HEK293 (cell line): ENCODE measurements at regions not wholly inside any gene's neighbourhood (a gene's known extent, or its start where the extent isn't known, plus 50 kb on each side); places are given as distances from the start of the nearest gene placed in this dataset.

Source experiments
- CTCF ChIA-PET: fragments of 350-600 bp; formaldehyde crosslinking; extraction: SDS; loops from one replicate; lab custom pipeline; 2021; ENCODE audit warnings: antibody characterized with exemption; lab: Yijun Ruan, JAX
- POLR2A ChIA-PET: fragments of 300-600 bp; formaldehyde crosslinking; extraction: SDS; loops from one replicate; lab custom pipeline; 2020; ENCODE audit warnings: antibody characterized with exemption, inconsistent platforms; lab: Yijun Ruan, JAX
- H3K27ac ChIP-seq: fragments of 200-500 bp; sonication (Bioruptor generic); 2 replicates; pipeline ENCODE4 v1.5.1; 2014; ENCODE audit warnings: low read depth, low read length, control low read depth, inconsistent platforms; ENCODE audit errors: extremely low read depth
- H3K36me3 ChIP-seq, 2 experiments: fragments of 200-500 bp in 1 of 2; sonication (Bioruptor generic) in 1 of 2; 1 replicate in 1 of 2; 2 replicates in 1 of 2; pipeline ENCODE4 v1.5.1; 2014 to 2017; ENCODE audit warnings: inconsistent platforms in 2 of 2, low read length in 2 of 2; ENCODE audit not compliant: control insufficient read depth in 2 of 2, insufficient read depth in 1 of 2
- H3K4me1 ChIP-seq: fragments of 200-500 bp; sonication (Bioruptor generic); 2 replicates; pipeline ENCODE4 v1.5.1; 2014; ENCODE audit warnings: mild to moderate bottlenecking, low read length, inconsistent platforms; ENCODE audit not compliant: control insufficient read depth, insufficient read depth
- H3K4me3 ChIP-seq: 2 replicates; pipeline ENCODE4 v1.5.1; 2011; ENCODE audit warnings: low read depth, mild to moderate bottlenecking, control low read depth, low read length, moderate library complexity
- H3K9me3 ChIP-seq: fragments of 200-500 bp; sonication (Bioruptor generic); 2 replicates; pipeline ENCODE4 v1.5.1; 2014; ENCODE audit warnings: low read depth, low read length, inconsistent platforms; ENCODE audit not compliant: control insufficient read depth, insufficient read depth
- ELK4 ChIP-seq: IDR thresholded peaks from 2 replicates; pipeline ENCODE4 v1.6.1; 2011; ENCODE audit warnings: mild to moderate bottlenecking, low read depth, low read length, borderline replicate concordance
- HOXA7 ChIP-seq: sonication (generic); formaldehyde crosslinking; IDR thresholded peaks from 2 replicates; pipeline ENCODE4 v1.8.1; 2022; ENCODE audit warnings: missing genetic modification reagents, borderline replicate concordance
- KLF17 ChIP-seq: fragments of 450-650 bp; formaldehyde crosslinking; IDR thresholded peaks from 2 replicates; pipeline ENCODE4 v1.5.1; 2016; ENCODE audit warnings: missing biosample characterization, missing genetic modification characterization
- OSR2 ChIP-seq: fragments of 450-650 bp; formaldehyde crosslinking; IDR thresholded peaks from 2 replicates; pipeline ENCODE4 v1.5.1; 2016; ENCODE audit warnings: missing biosample characterization, missing genetic modification characterization
- OVOL3 ChIP-seq: fragments of 450-650 bp; formaldehyde crosslinking; IDR thresholded peaks from 2 replicates; pipeline ENCODE4 v1.5.1; 2016; ENCODE audit warnings: missing biosample characterization, missing genetic modification characterization
- TRIM28 ChIP-seq: IDR thresholded peaks from 2 replicates; pipeline ENCODE4 v1.6.1; 2011; ENCODE audit warnings: low read length, control low read depth, borderline replicate concordance
- WT1 ChIP-seq: fragments of 450-650 bp; formaldehyde crosslinking; IDR thresholded peaks from 2 replicates; pipeline ENCODE4 v1.5.1; 2016; ENCODE audit warnings: missing biosample characterization, missing genetic modification characterization
- ZBTB21 ChIP-seq: fragments of 450-650 bp; formaldehyde crosslinking; IDR thresholded peaks from 2 replicates; pipeline ENCODE4 v1.5.1; 2017; ENCODE audit warnings: missing biosample characterization, missing genetic modification characterization
- ZBTB44 ChIP-seq: fragments of 450-650 bp; IDR thresholded peaks from 2 replicates; pipeline ENCODE4 v1.5.1; 2018; ENCODE audit warnings: missing biosample characterization, mild to moderate bottlenecking, missing genetic modification characterization
- ZFHX2 ChIP-seq: fragments of 450-650 bp; formaldehyde crosslinking; conservative IDR thresholded peaks from 2 replicates; pipeline ENCODE4 v1.5.1; 2016; ENCODE audit warnings: missing biosample characterization, missing genetic modification characterization
- ZFP41 ChIP-seq: fragments of 450-650 bp; formaldehyde crosslinking; IDR thresholded peaks from 2 replicates; pipeline ENCODE4 v1.5.1; 2016; ENCODE audit warnings: missing biosample characterization, missing genetic modification characterization, borderline replicate concordance
- ZNF133 ChIP-seq: fragments of 450-650 bp; formaldehyde crosslinking; IDR thresholded peaks from 2 replicates; pipeline ENCODE4 v1.5.1; 2016; ENCODE audit warnings: missing biosample characterization, missing genetic modification characterization
- ZNF148 ChIP-seq: fragments of 450-650 bp; formaldehyde crosslinking; IDR thresholded peaks from 2 replicates; pipeline ENCODE4 v1.5.0; 2017; ENCODE audit warnings: missing biosample characterization, missing genetic modification characterization, borderline replicate concordance
- ZNF23 ChIP-seq: fragments of 450-650 bp; formaldehyde crosslinking; IDR thresholded peaks from 2 replicates; pipeline ENCODE4 v1.5.1; 2016; ENCODE audit warnings: missing biosample characterization, missing genetic modification characterization, borderline replicate concordance
- ZNF394 ChIP-seq: fragments of 450-650 bp; formaldehyde crosslinking; IDR thresholded peaks from 2 replicates; pipeline ENCODE4 v1.5.1; 2016; ENCODE audit warnings: missing biosample characterization, missing genetic modification characterization, mild to moderate bottlenecking, moderate library complexity, borderline replicate concordance
- ZNF426 ChIP-seq: fragments of 450-650 bp; formaldehyde crosslinking; IDR thresholded peaks from 2 replicates; pipeline ENCODE4 v1.5.1; 2017; ENCODE audit warnings: missing biosample characterization, missing genetic modification characterization, mild to moderate bottlenecking, inconsistent platforms, moderate library complexity
- ZNF529 ChIP-seq: fragments of 450-650 bp; formaldehyde crosslinking; IDR thresholded peaks from 2 replicates; pipeline ENCODE4 v1.5.1; 2017; ENCODE audit warnings: missing genetic modification characterization, missing biosample characterization; ENCODE audit not compliant: insufficient replicate concordance
- ZNF555 ChIP-seq: fragments of 450-650 bp; formaldehyde crosslinking; conservative IDR thresholded peaks from 2 replicates; pipeline ENCODE4 v1.5.1; 2017; ENCODE audit warnings: missing biosample characterization, mild to moderate bottlenecking, missing genetic modification characterization, inconsistent platforms
- ZNF600 ChIP-seq: fragments of 450-650 bp; formaldehyde crosslinking; IDR thresholded peaks from 2 replicates; pipeline ENCODE4 v1.5.1; 2016; ENCODE audit warnings: missing biosample characterization, missing genetic modification characterization
- ZXDB ChIP-seq: fragments of 450-650 bp; formaldehyde crosslinking; IDR thresholded peaks from 2 replicates; pipeline ENCODE4 v1.5.1; 2016; ENCODE audit warnings: missing biosample characterization, missing genetic modification characterization
- TF ChIP-seq, protein P1 (sequence below): fragments of 450-650 bp; formaldehyde crosslinking; IDR thresholded peaks from 2 replicates; pipeline ENCODE4 v1.5.1; 2016; ENCODE audit warnings: missing biosample characterization, missing genetic modification characterization
- TF ChIP-seq, protein P2 (sequence below): fragments of 450-650 bp; formaldehyde crosslinking; IDR thresholded peaks from 2 replicates; pipeline ENCODE4 v1.5.1; 2016; ENCODE audit warnings: missing biosample characterization, missing genetic modification characterization

GRCh38 chr10:128536259-128536658 lies 410.0 kb upstream of the MKI67 start:
- ChIA-PET CTCF (interaction anchor here (1.7 kb wide), 1 partner anchor 15 kb away, joined by 4 read pairs; no protein-coding TSS in a partner anchor), POLR2A (no interaction called here)
- Histone ChIP-seq H3K4me1 (peaks cover 30% of the 10 kb centered on the region), H3K4me3 (no peak overlapping the region), H3K9me3 (no peaks in the 10 kb centered on the region), H3K27ac (no peak overlapping the region), H3K36me3 (no peaks in the 10 kb centered on the region)
- TF ChIP-seq KLF17: no peak
- TF ChIP-seq ZNF555 (tag by site-specific recombination): no peak
- no peak for TF ChIP-seq ZXDB (tag by site-specific recombination)
- peak; percentile 33; the same call in 1 of the 2 replicates for TF ChIP-seq OSR2 (tag by site-specific recombination)
- TF ChIP-seq, protein P1, sequence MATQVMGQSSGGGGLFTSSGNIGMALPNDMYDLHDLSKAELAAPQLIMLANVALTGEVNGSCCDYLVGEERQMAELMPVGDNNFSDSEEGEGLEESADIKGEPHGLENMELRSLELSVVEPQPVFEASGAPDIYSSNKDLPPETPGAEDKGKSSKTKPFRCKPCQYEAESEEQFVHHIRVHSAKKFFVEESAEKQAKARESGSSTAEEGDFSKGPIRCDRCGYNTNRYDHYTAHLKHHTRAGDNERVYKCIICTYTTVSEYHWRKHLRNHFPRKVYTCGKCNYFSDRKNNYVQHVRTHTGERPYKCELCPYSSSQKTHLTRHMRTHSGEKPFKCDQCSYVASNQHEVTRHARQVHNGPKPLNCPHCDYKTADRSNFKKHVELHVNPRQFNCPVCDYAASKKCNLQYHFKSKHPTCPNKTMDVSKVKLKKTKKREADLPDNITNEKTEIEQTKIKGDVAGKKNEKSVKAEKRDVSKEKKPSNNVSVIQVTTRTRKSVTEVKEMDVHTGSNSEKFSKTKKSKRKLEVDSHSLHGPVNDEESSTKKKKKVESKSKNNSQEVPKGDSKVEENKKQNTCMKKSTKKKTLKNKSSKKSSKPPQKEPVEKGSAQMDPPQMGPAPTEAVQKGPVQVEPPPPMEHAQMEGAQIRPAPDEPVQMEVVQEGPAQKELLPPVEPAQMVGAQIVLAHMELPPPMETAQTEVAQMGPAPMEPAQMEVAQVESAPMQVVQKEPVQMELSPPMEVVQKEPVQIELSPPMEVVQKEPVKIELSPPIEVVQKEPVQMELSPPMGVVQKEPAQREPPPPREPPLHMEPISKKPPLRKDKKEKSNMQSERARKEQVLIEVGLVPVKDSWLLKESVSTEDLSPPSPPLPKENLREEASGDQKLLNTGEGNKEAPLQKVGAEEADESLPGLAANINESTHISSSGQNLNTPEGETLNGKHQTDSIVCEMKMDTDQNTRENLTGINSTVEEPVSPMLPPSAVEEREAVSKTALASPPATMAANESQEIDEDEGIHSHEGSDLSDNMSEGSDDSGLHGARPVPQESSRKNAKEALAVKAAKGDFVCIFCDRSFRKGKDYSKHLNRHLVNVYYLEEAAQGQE (tag by site-specific recombination): 0 out of 2 replicates have a peak, but pooled peaks have one; percentile 29
- no peak for TF ChIP-seq ELK4
- TF ChIP-seq ZFHX2 (tag by site-specific recombination): no peak
- TF ChIP-seq ZFP41 (tag by site-specific recombination): no peak
- TF ChIP-seq HOXA7 (CRISPR knock-in tag): no peak
- 0 out of 2 replicates have a peak, but pooled peaks have one; percentile 16 for TF ChIP-seq TRIM28
- TF ChIP-seq ZNF426 (tag by site-specific recombination): no peak

DNA sequence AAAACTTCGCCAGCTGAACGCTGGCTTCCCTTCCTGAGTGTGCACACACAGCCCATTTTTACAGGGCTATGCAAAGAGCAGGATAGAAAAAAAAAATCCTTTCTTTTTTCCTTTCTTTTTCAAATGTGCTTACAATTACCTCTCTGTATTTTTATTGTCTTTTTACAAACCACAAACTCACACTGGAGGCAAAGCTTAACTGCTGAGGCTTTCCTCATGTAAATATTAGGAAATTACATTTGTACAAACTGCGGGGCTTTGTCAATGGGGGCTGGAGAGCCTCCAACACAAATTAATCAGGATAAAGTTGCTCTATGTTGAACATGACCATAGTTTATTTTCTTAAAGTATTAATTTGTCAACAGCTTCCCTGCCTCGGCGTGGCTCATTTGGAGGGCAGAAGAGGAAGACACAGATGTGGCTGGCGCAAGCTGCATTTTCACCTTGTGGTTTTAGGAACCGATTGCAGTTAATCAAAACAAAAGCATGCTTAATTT lies 411.7 kb upstream of the MKI67 start:
- H3K36me3 ChIP-seq: no peaks in the 10 kb centered on the region
- ChIA-PET CTCF (interaction anchor here (0.6 to 1.7 kb wide), 3 partner anchors 13 to 270 kb away, joined by 3 to 4 read pairs (median 4); no protein-coding TSS in a partner anchor), POLR2A (no interaction called here)
- no peak overlapping the region for H3K4me3 ChIP-seq
- H3K4me1 ChIP-seq: peaks cover 30% of the 10 kb centered on the region
- H3K27ac ChIP-seq: no peak overlapping the region
- no peaks in the 10 kb centered on the region for H3K9me3 ChIP-seq
- no peak for TF ChIP-seq ZNF148 (tag by site-specific recombination)
- peak; percentile 45; the same call in 1 of the 2 replicates for TF ChIP-seq OVOL3 (tag by site-specific recombination)
- peak; percentile 84 for TF ChIP-seq ZBTB44 (tag by site-specific recombination)
- no peak for TF ChIP-seq ZNF529
- TF ChIP-seq WT1: peak; percentile 52; the same call in 1 of the 2 replicates
- no peak for TF ChIP-seq ZNF600 (tag by site-specific recombination)
- TF ChIP-seq ZNF23: no peak
- TF ChIP-seq, protein P2, sequence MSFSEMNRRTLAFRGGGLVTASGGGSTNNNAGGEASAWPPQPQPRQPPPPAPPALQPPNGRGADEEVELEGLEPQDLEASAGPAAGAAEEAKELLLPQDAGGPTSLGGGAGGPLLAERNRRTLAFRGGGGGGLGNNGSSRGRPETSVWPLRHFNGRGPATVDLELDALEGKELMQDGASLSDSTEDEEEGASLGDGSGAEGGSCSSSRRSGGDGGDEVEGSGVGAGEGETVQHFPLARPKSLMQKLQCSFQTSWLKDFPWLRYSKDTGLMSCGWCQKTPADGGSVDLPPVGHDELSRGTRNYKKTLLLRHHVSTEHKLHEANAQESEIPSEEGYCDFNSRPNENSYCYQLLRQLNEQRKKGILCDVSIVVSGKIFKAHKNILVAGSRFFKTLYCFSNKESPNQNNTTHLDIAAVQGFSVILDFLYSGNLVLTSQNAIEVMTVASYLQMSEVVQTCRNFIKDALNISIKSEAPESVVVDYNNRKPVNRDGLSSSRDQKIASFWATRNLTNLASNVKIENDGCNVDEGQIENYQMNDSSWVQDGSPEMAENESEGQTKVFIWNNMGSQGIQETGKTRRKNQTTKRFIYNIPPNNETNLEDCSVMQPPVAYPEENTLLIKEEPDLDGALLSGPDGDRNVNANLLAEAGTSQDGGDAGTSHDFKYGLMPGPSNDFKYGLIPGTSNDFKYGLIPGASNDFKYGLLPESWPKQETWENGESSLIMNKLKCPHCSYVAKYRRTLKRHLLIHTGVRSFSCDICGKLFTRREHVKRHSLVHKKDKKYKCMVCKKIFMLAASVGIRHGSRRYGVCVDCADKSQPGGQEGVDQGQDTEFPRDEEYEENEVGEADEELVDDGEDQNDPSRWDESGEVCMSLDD (tag by site-specific recombination): no peak
- 0 out of 2 replicates have a peak, but pooled peaks have one; percentile 26 for TF ChIP-seq ZBTB21 (tag by site-specific recombination)
- TF ChIP-seq ZNF133: no peak
- TF ChIP-seq ZNF394 (tag by site-specific recombination): no peak
